ENCODE measurements at regions not wholly inside any gene's neighbourhood (a gene's known extent, or its start where the extent isn't known, plus 50 kb on each side); places are given as distances from the start of the nearest gene placed in this dataset.

- TF ChIP-seq CTCF (conservative IDR thresholded peaks at IDR 0.05; ENCODE audit: low read depth, low read length) (no peak), EZH2 (IDR thresholded peaks at IDR 0.05; ENCODE audit: low read length, unreplicated experiment) (no peak), EZH2phosphoT487 (IDR thresholded peaks at IDR 0.05; ENCODE audit: borderline replicate concordance, low read length) (no peak)
These were observed 214.9 kb upstream of the SYNDIG1 start for GRCh38 chr20:24254480-24254879.
